Activated CD8-positive, alpha-beta T cell treated with anti-CD3 and anti-CD28 coated beads for 36 hours (primary cell): ENCODE measurements at regions not wholly inside any gene's neighbourhood (a gene's known extent, or its start where the extent isn't known, plus 50 kb on each side); places are given as distances from the start of the nearest gene placed in this dataset.

Experiments
- ATAC-seq: fragments of 200-7000 bp; cut with Tn5 transposase; one replicate; pipeline ENCODE4 v1.10.0; 2021; ENCODE audit warnings: mild to moderate bottlenecking, moderate library complexity
- CTCF ChIA-PET: fragments of 350-600 bp; sonication (Branson Sonifier 250); formaldehyde crosslinking; loops from one replicate; lab custom pipeline; 2021; ENCODE audit warnings: antibody characterized with exemption; lab: Charles Lee
- POLR2A ChIA-PET: fragments of 350-600 bp; sonication (Branson Sonifier 250); formaldehyde crosslinking; loops from one replicate; lab custom pipeline; 2021; ENCODE audit warnings: antibody characterized with exemption; lab: Charles Lee
- DNase-seq: peaks from one replicate; pipeline ENCODE4 v3.0.0-alpha.2; 2020
- H3K27ac Mint-ChIP-seq: one replicate; pipeline ENCODE4 v1.8.0; 2021; ENCODE audit warnings: mild to moderate bottlenecking, mixed read lengths
- H3K27me3 Mint-ChIP-seq: one replicate; pipeline ENCODE4 v1.8.0; 2021; ENCODE audit warnings: mixed read lengths
- H3K36me3 Mint-ChIP-seq: one replicate; pipeline ENCODE4 v1.8.0; 2021; ENCODE audit warnings: low read depth, mixed read lengths
- H3K4me1 Mint-ChIP-seq: one replicate; pipeline ENCODE4 v1.8.0; 2021; ENCODE audit warnings: low read depth, mixed read lengths
- H3K4me3 Mint-ChIP-seq: one replicate; pipeline ENCODE4 v1.8.0; 2021; ENCODE audit warnings: mild to moderate bottlenecking, moderate library complexity, mixed read lengths
- H3K9me3 Mint-ChIP-seq: one replicate; pipeline ENCODE4 v1.8.0; 2021; ENCODE audit warnings: mixed read lengths
- CTCF ChIP-seq: fragments of 200-600 bp; IDR thresholded peaks from one replicate; pipeline ENCODE4 v1.8.0; 2022; ENCODE audit warnings: antibody characterized with exemption, mild to moderate bottlenecking
- intact Hi-C: fragments of 100-400 bp; cut with micrococcal nuclease; formaldehyde crosslinking; loops from one replicate; pipeline ENCODE4 v1.10.0; 2022

- no peak for TF ChIP-seq CTCF
- H3K9me3 Mint-ChIP-seq: peaks cover 5% of the 10 kb centered on the region
- H3K27ac Mint-ChIP-seq: no peak overlapping the region
- ATAC-seq (no peak), DNase-seq (no peak)
- H3K4me1 Mint-ChIP-seq: no peaks in the 10 kb centered on the region
- H3K36me3 Mint-ChIP-seq: no peaks in the 10 kb centered on the region
- H3K4me3 Mint-ChIP-seq: no peak overlapping the region
- intact Hi-C loops: no loop called here
- CTCF ChIA-PET: no interaction called here
- POLR2A ChIA-PET: no interaction called here
- H3K27me3 Mint-ChIP-seq: no peaks in the 10 kb centered on the region
Measured at GRCh38 chr18:41153871-41154270, 801.2 kb upstream of the PIK3C3 start.

- ATAC-seq: no peak
Measured at GRCh38 chr18:41150316-41150715, 804.7 kb upstream of the PIK3C3 start.

GRCh38 chr18:41146301-41146700 is 808.7 kb upstream of the PIK3C3 start:
- no peak for ATAC-seq
- ChIA-PET POLR2A (no interaction called here), CTCF (no interaction called here)
- no peak overlapping the region for H3K27ac Mint-ChIP-seq
- no peak for TF ChIP-seq CTCF
- no peaks in the 10 kb centered on the region for H3K36me3 Mint-ChIP-seq
- peaks cover 10% of the 10 kb centered on the region for H3K9me3 Mint-ChIP-seq
- H3K27me3 Mint-ChIP-seq: no peaks in the 10 kb centered on the region
- no peak for DNase-seq
- intact Hi-C loops: no loop called here
- no peak overlapping the region for H3K4me3 Mint-ChIP-seq
- no peaks in the 10 kb centered on the region for H3K4me1 Mint-ChIP-seq

More at GRCh38 chr18:41150316-41150715, 804.7 kb upstream of the PIK3C3 start:
- no peak for TF ChIP-seq CTCF
- DNase-seq: no peak
- H3K4me3 Mint-ChIP-seq: no peak overlapping the region
- no peaks in the 10 kb centered on the region for H3K36me3 Mint-ChIP-seq
- H3K27ac Mint-ChIP-seq: no peak overlapping the region
- intact Hi-C loops: no loop called here
- POLR2A ChIA-PET: no interaction called here
- CTCF ChIA-PET: no interaction called here
- peaks cover 11% of the 10 kb centered on the region for H3K9me3 Mint-ChIP-seq
- no peaks in the 10 kb centered on the region for H3K4me1 Mint-ChIP-seq
- no peaks in the 10 kb centered on the region for H3K27me3 Mint-ChIP-seq

- ATAC-seq: no peak
- H3K27ac Mint-ChIP-seq: no peak overlapping the region
- ChIA-PET CTCF (interaction anchor here (0.6 kb wide), 1 partner anchor 11 kb away, joined by 3 read pairs; no protein-coding TSS in a partner anchor), POLR2A (no interaction called here)
- intact Hi-C loops: no loop called here
- DNase-seq: no peak
- H3K9me3 Mint-ChIP-seq: peaks cover 8% of the 10 kb centered on the region
- H3K27me3 Mint-ChIP-seq: no peaks in the 10 kb centered on the region
- no peak for TF ChIP-seq CTCF
- H3K4me1 Mint-ChIP-seq: no peaks in the 10 kb centered on the region
- H3K4me3 Mint-ChIP-seq: no peak overlapping the region
- no peaks in the 10 kb centered on the region for H3K36me3 Mint-ChIP-seq
Measured at GRCh38 chr18:41145516-41145915, 809.5 kb upstream of the PIK3C3 start.

- no peak for TF ChIP-seq CTCF
- no peak for ATAC-seq
Measured at GRCh38 chr18:41144441-41144840, 810.6 kb upstream of the PIK3C3 start.

More at GRCh38 chr18:41144441-41144840, 810.6 kb upstream of the PIK3C3 start:
- no peaks in the 10 kb centered on the region for H3K27me3 Mint-ChIP-seq
- H3K27ac Mint-ChIP-seq: no peak overlapping the region
- H3K9me3 Mint-ChIP-seq: peaks cover 9% of the 10 kb centered on the region
- no peaks in the 10 kb centered on the region for H3K4me1 Mint-ChIP-seq
- no peak overlapping the region for H3K4me3 Mint-ChIP-seq
- ChIA-PET POLR2A (no interaction called here), CTCF (no interaction called here)
- no peaks in the 10 kb centered on the region for H3K36me3 Mint-ChIP-seq
- intact Hi-C loops: no loop called here
- DNase-seq: no peak
